ENCODE measurements at regions not wholly inside any gene's neighbourhood (a gene's known extent, or its start where the extent isn't known, plus 50 kb on each side); places are given as distances from the start of the nearest gene placed in this dataset.

GRCh38 chr1:70490153-70490552, 79.1 kb downstream of the CTH start:
- Histone ChIP-seq H3K36me3 (ENCODE audit: control insufficient read depth in 2 of 2, insufficient read depth in 2 of 2, low read length in 1 of 2) (no peaks in the 10 kb centered on the region), H3K4me2 (ENCODE audit: control insufficient read depth, insufficient read depth) (no peak overlapping the region), H3K9me3 (replicated peaks; ENCODE audit: control insufficient read depth, insufficient read depth, low read length) (no peaks in the 10 kb centered on the region; the same call in 2 of the 3 replicates), H3K9ac (ENCODE audit: control insufficient read depth, insufficient read depth, low read length) (no peak overlapping the region), H3K4me1 (ENCODE audit: control insufficient read depth, insufficient read depth, low read length) (no peaks in the 10 kb centered on the region), H3K27ac (ENCODE audit: control insufficient read depth, insufficient read depth) (no peak overlapping the region), H3K27me3 (replicated peaks in 1 of 2; ENCODE audit: control insufficient read depth in 2 of 2, insufficient read depth in 2 of 2, low read length in 1 of 2) (no peaks in the 10 kb centered on the region), H2AFZ (ENCODE audit: control insufficient read depth, low read depth, low read length) (no peak overlapping the region), H4K20me1 (ENCODE audit: control insufficient read depth, insufficient read depth) (no peaks in the 10 kb centered on the region), H3K79me2 (ENCODE audit: control insufficient read depth, insufficient read depth, low read length) (no peaks in the 10 kb centered on the region), H3K4me3 (no peak overlapping the region)
- FAIRE-seq: no peak
- in situ Hi-C loops (cut with MboI): no loop called here
- TF ChIP-seq TCF12 (IDR thresholded peaks at IDR 0.05; ENCODE audit: low read depth, low read length) (no peak), MYB (IDR thresholded peaks at IDR 0.05; ENCODE audit: borderline replicate concordance, low read depth, low read length) (no peak), RELB (IDR thresholded peaks at IDR 0.05; ENCODE audit: low read depth) (no peak), NR2C2 (IDR thresholded peaks at IDR 0.05; ENCODE audit: borderline replicate concordance, control insufficient read depth, insufficient read length, low read depth) (no peak), PAX8 (IDR thresholded peaks at IDR 0.05) (no peak), MTA3 (IDR thresholded peaks at IDR 0.05; ENCODE audit: borderline replicate concordance, low read length) (no peak), ASH2L (IDR thresholded peaks at IDR 0.05; ENCODE audit: borderline replicate concordance, low read depth) (no peak), ATF2 (IDR thresholded peaks at IDR 0.05; ENCODE audit: low read length) (no peak), SMAD5 (IDR thresholded peaks at IDR 0.05; ENCODE audit: low read depth) (no peak), CTCF (IDR thresholded peaks at IDR 0.05 in 2 of 3, conservative IDR thresholded peaks at IDR 0.05 in 1 of 3; ENCODE audit: control insufficient read depth in 2 of 3, extremely low read depth in 1 of 3, insufficient read depth in 1 of 3, low read depth in 3 of 3, low read length in 3 of 3) (no peak), MTA2 (IDR thresholded peaks at IDR 0.05; ENCODE audit: low read depth) (no peak), NFYB (IDR thresholded peaks at IDR 0.05; ENCODE audit: insufficient read depth, low read depth, low read length) (no peak), IKZF1 (conservative IDR thresholded peaks at IDR 0.05) (no peak)
- intact Hi-C loops (cut with micrococcal nuclease; ENCODE audit: unreplicated experiment): no loop called here
- ChIA-PET CTCF (no interaction called here), SMC1A (ENCODE audit: uncharacterized antibody, unreplicated experiment) (no interaction called here), RAD21 (ENCODE audit: unreplicated experiment) (no interaction called here), POLR2A (no interaction called here)
- WGBS (ENCODE audit: insufficient coverage, insufficient replicate concordance, low lambda C conversion rate, missing lambda C conversion rate): 0% methylated on average over 1 of the region's 1 CpG
- DNase-seq (ENCODE audit: low read depth, low spot score): no peak
- BruUV-seq (replicated peaks): no TSS peak
- ATAC-seq: no peak

All from GM12878 (cell line).